ACHN (cell line): ENCODE measurements at regions not wholly inside any gene's neighbourhood (a gene's known extent, or its start where the extent isn't known, plus 50 kb on each side); places are given as distances from the start of the nearest gene placed in this dataset.
"Not testable (repeated sequence)": the region's sequence is repeated elsewhere in the genome, so short reads cannot be mapped to it uniquely, and the experiment has no call there.

Experiments used
- DNase-seq: peaks from one replicate; pipeline ENCODE4 v3.0.0-alpha.2; 2015
- in situ Hi-C: cut with HindIII; loops from 2 replicates; pipeline ENCODE4 v1.10.0; 2017; ENCODE audit warnings: low sequenced_read_pairs, low pct_ligation_motif_present, low pct_unique_long_range_greater_than_20kb

GRCh38 chr2:121150713-121151112 is 134.3 kb downstream of the TFCP2L1 start:
- DNase-seq: no peak
- in situ Hi-C loops: no loop called here

GRCh38 chr2:121151311-121152109 is 133.5 kb downstream of the TFCP2L1 start:
- DNase-seq: no peak
- in situ Hi-C loops: no loop called here

- no peak for DNase-seq
- in situ Hi-C loops: no loop called here
Observed at GRCh38 chr2:121152861-121153260, 132.1 kb downstream of the TFCP2L1 start.

- in situ Hi-C loops: no loop called here
- DNase-seq: no peak
Observed at GRCh38 chr2:121153516-121153915, 131.5 kb downstream of the TFCP2L1 start.

- in situ Hi-C loops: no loop called here
- DNase-seq: no peak
Observed at GRCh38 chr2:121155502-121156056, 129.4 kb downstream of the TFCP2L1 start.

GRCh38 chr2:121157481-121157880 is 127.5 kb downstream of the TFCP2L1 start:
- in situ Hi-C loops, DNase-seq: not testable (repeated sequence)

- in situ Hi-C loops: no loop called here
- no peak for DNase-seq
Observed at GRCh38 chr2:121159291-121160071, 125.5 kb downstream of the TFCP2L1 start.

- in situ Hi-C loops: no loop called here
- no peak for DNase-seq
Observed at GRCh38 chr2:121160366-121160765, 124.6 kb downstream of the TFCP2L1 start.

GRCh38 chr2:121161272-121161671 is 123.7 kb downstream of the TFCP2L1 start:
- in situ Hi-C loops: no loop called here
- DNase-seq: no peak

- in situ Hi-C loops: no loop called here
- DNase-seq: no peak
Observed at GRCh38 chr2:121162893-121163292, 122.1 kb downstream of the TFCP2L1 start.

GRCh38 chr2:121164042-121164441 is 121.0 kb downstream of the TFCP2L1 start:
- in situ Hi-C loops: no loop called here
- no peak for DNase-seq

- in situ Hi-C loops: no loop called here
- DNase-seq: no peak
Observed at GRCh38 chr2:121165038-121165542, 119.9 kb downstream of the TFCP2L1 start.
